ENCODE measurements at regions not wholly inside any gene's neighbourhood (a gene's known extent, or its start where the extent isn't known, plus 50 kb on each side); places are given as distances from the start of the nearest gene placed in this dataset.
A peak's percentile ranks its signal among the peaks of the same experiment; 100 is the strongest.

DNA sequence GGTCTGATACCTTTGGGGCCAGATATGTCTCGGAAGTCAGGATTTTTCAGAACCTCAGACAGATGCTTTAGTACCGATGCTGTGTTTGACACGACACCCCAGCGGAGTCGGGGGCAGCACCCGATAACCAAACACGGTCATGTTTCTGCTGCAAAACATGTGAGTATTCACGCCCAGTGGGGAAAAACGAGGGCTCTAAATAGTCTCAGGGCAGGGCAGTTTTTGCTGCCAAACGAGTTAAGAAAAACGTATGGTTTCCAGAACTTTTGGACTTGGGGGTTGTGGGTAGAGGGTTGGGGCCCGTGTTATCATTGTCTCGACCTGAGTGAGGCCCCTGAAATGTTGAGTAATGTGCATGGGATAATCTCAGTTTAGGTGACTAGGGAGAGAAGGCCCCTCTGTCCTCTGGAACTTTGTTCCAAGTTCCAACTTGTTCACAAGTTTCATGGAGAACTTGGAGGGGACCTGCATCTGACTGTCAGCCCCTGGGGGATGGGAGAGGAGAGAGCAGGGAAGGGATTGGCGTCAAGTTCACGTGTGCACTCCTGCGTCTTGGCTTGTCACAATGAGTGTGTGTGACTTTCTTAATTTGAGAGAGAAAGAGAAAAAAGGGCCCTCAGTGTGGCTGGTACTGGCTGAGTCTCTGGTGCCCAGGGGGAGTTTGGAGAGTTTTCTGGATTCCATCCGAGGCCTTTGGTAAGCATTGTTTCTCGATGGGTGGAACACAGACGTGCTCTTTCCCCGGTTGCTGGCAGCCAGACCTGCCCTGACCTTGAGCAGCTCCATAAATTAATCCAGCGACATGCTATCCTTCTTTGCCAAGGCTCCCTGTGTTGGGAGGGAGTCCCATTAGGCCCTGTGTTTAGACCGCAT lies 83.9 kb upstream of the CIBAR2 start (continued):
- TF ChIP-seq, protein P1, sequence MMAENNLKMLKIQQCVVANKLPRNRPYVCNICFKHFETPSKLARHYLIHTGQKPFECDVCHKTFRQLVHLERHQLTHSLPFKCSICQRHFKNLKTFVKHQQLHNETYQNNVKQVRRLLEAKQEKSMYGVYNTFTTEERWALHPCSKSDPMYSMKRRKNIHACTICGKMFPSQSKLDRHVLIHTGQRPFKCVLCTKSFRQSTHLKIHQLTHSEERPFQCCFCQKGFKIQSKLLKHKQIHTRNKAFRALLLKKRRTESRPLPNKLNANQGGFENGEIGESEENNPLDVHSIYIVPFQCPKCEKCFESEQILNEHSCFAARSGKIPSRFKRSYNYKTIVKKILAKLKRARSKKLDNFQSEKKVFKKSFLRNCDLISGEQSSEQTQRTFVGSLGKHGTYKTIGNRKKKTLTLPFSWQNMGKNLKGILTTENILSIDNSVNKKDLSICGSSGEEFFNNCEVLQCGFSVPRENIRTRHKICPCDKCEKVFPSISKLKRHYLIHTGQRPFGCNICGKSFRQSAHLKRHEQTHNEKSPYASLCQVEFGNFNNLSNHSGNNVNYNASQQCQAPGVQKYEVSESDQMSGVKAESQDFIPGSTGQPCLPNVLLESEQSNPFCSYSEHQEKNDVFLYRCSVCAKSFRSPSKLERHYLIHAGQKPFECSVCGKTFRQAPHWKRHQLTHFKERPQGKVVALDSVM (CRISPR knock-in tag; IDR thresholded peaks at IDR 0.05) = no peak
- TF ChIP-seq SETDB1 (CRISPR knock-in tag; IDR thresholded peaks at IDR 0.05; ENCODE audit: borderline replicate concordance) = no peak
- no peak for TF ChIP-seq ZNF34 (CRISPR knock-in tag; IDR thresholded peaks at IDR 0.05; ENCODE audit: borderline replicate concordance)
- no peak for TF ChIP-seq PHF21A (CRISPR knock-in tag; IDR thresholded peaks at IDR 0.05)
- TF ChIP-seq ZNF441 (CRISPR knock-in tag; IDR thresholded peaks at IDR 0.05; ENCODE audit: borderline replicate concordance) = 0 out of 2 replicates have a peak, but pooled peaks have one; percentile 21
- 0 out of 2 replicates have a peak, but pooled peaks have one; percentile 57 for TF ChIP-seq ZNF737 (CRISPR knock-in tag; IDR thresholded peaks at IDR 0.05; ENCODE audit: borderline replicate concordance)
- TF ChIP-seq ZNF775 (CRISPR knock-in tag; IDR thresholded peaks at IDR 0.05; ENCODE audit: borderline replicate concordance) = no peak
- no peak for TF ChIP-seq ZNF296 (CRISPR knock-in tag; conservative IDR thresholded peaks at IDR 0.05)
- TF ChIP-seq ZZZ3 (CRISPR knock-in tag; IDR thresholded peaks at IDR 0.05; ENCODE audit: borderline replicate concordance) = no peak
- no peak; the same call in 1 of the 2 replicates for TF ChIP-seq NFKB2 (CRISPR knock-in tag; IDR thresholded peaks at IDR 0.05; ENCODE audit: borderline replicate concordance)

DNA sequence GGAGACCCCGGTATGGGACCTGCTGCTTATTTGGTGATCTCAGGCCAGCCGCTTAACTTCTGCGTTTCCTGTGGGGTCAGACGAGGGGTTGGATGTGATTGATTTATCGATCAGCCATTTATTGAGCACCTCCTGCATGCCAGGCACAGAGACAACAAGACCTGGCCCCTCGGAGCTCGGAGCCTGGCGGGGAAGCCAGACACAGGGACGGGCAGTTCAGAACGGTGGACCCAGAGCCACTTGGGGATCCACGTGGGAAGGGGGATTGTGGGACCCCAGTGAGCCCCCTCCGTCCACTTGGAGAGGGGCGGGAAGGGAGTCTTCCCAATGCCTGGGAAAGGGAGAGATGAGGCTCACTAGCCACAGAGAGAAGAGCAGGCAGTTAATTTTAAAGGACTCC lies 84.7 kb upstream of the CIBAR2 start:
- H3K27me3 ChIP-seq (ENCODE audit: control insufficient read depth in 1 of 2, insufficient read depth in 2 of 2, low read length in 2 of 2) = no peaks in the 10 kb centered on the region
- ATAC-seq (no peak), DNase-seq (ENCODE audit: low spot score) (no peak), FAIRE-seq (no peak)
- no peaks in the 10 kb centered on the region for H3K36me3 ChIP-seq (replicated peaks in 1 of 2; ENCODE audit: control insufficient read depth in 1 of 2, insufficient read depth in 2 of 2, low read length in 2 of 2)
- H2AFZ ChIP-seq (ENCODE audit: low read length) = no peak overlapping the region
- in situ Hi-C loops (cut with HindIII; ENCODE audit: extremely low pct_ligation_motif_present, low pct_unique_long_range_greater_than_20kb) (no loop called here), intact Hi-C loops (cut with micrococcal nuclease; ENCODE audit: unreplicated experiment) (no loop called here)
- no peaks in the 10 kb centered on the region for H3K79me2 ChIP-seq (ENCODE audit: insufficient read depth, low read length)
- WGBS (ENCODE audit: low lambda C conversion rate) = 98% methylated on average over 13 of the region's 13 CpGs
- peak overlapping the region; percentile 62 for H3K27ac ChIP-seq (ENCODE audit: extremely low read length, insufficient read depth, low read length)
- peaks cover 82% of the 10 kb centered on the region for H3K4me1 ChIP-seq (ENCODE audit: insufficient read depth, low read length)
- H3K9me3 ChIP-seq (ENCODE audit: low read length) = no peaks in the 10 kb centered on the region
- H3K4me3 ChIP-seq (replicated peaks in 1 of 3; ENCODE audit: insufficient read depth in 1 of 3, low read depth in 2 of 3, low read length in 3 of 3) = no peak overlapping the region
- 0 out of 2 replicates have a peak overlapping the region, but pooled peaks have one; percentile 33 for H3K4me2 ChIP-seq (ENCODE audit: low read depth, low read length)
- CTCF ChIA-PET (ENCODE audit: low intra/inter-chr PET ratio, low total read pairs) = no interaction called here
- no TSS peak for BruUV-seq (replicated peaks)
- H3K9ac ChIP-seq (ENCODE audit: insufficient read depth, low read depth, low read length) = no peak overlapping the region
- no peaks in the 10 kb centered on the region for H4K20me1 ChIP-seq (ENCODE audit: insufficient read depth, low read length)
- POLR2A ChIA-PET = interaction anchor here (2.7 kb wide), 1 partner anchor 38 kb away, joined by 14 read pairs; no protein-coding TSS in a partner anchor
- TF ChIP-seq, protein P2, sequence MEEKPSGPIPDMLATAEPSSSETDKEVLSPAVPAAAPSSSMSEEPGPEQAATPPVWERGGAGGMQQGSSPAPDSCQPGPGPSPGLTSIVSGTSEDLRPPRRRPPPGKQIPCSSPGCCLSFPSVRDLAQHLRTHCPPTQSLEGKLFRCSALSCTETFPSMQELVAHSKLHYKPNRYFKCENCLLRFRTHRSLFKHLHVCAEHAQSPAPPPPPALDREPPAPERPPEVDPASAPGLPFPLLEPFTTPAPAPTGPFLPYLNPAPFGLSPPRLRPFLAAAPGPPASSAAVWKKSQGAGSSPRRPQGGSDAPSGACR (CRISPR knock-in tag; IDR thresholded peaks at IDR 0.05) = 0 out of 2 replicates have a peak, but pooled peaks have one; percentile 13
- TF ChIP-seq MATR3 (CRISPR knock-in tag; IDR thresholded peaks at IDR 0.05) = no peak
- TF ChIP-seq ZNF775 (CRISPR knock-in tag; IDR thresholded peaks at IDR 0.05; ENCODE audit: borderline replicate concordance) = no peak
- TF ChIP-seq NFATC3 (CRISPR knock-in tag; IDR thresholded peaks at IDR 0.05) = no peak
- no peak for TF ChIP-seq ZBTB43 (CRISPR knock-in tag; conservative IDR thresholded peaks at IDR 0.05)
- TF ChIP-seq ZFYVE20 (CRISPR knock-in tag; IDR thresholded peaks at IDR 0.05; ENCODE audit: borderline replicate concordance, low read depth) = no peak
- TF ChIP-seq ZNF878 (CRISPR knock-in tag; IDR thresholded peaks at IDR 0.05) = no peak
- TF ChIP-seq, protein P3, sequence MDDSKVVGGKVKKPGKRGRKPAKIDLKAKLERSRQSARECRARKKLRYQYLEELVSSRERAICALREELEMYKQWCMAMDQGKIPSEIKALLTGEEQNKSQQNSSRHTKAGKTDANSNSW (CRISPR knock-in tag; IDR thresholded peaks at IDR 0.05; ENCODE audit: borderline replicate concordance) = no peak
- TF ChIP-seq NFRKB (IDR thresholded peaks at IDR 0.05) = no peak
